A549 (cell line): ENCODE measurements at regions not wholly inside any gene's neighbourhood (a gene's known extent, or its start where the extent isn't known, plus 50 kb on each side); places are given as distances from the start of the nearest gene placed in this dataset.

ENCODE experiments used
- ATAC-seq, 2 experiments: fragments of 200-7000 bp in 1 of 2; fragments of >200 bp in 1 of 2; cut with Nextera tagmentation in 1 of 2; cut with Tn5 transposase in 1 of 2; 3 replicates each; pipeline versions ENCODE4 v1.8.0 to v1.9.1; 2018 to 2020; ENCODE audit warnings: mild to moderate bottlenecking in 1 of 2, moderate library complexity in 1 of 2
- CTCF ChIA-PET: fragments of 300-600 bp; sonication (Branson Sonifier 250); formaldehyde crosslinking; extraction: SDS; loops from one replicate; lab custom pipeline; 2021; ENCODE audit warnings: antibody characterized with exemption, inconsistent platforms; lab: Yijun Ruan, JAX
- POLR2A ChIA-PET: fragments of 350-600 bp; formaldehyde crosslinking; extraction: SDS; loops from one replicate; lab custom pipeline; 2021; ENCODE audit warnings: antibody characterized with exemption, inconsistent platforms; lab: Yijun Ruan, JAX
- DNase-seq, 2 experiments: peaks; one replicate each; pipeline versions ENCODE4 v3.0.0 to v3.0.0-alpha.2; 2011 to 2016; ENCODE audit warnings: low read depth in 1 of 2, low spot score in 1 of 2
- FAIRE-seq: peaks from 2 replicates; lab custom pipeline; 2011; peaks lifted over from hg19 to GRCh38; lab: Jason Lieb, UNC
- H3K27ac ChIP-seq, 2 experiments: fragments of >200 bp; sonication (Bioruptor Twin); formaldehyde crosslinking; 3 replicates each; pipeline ENCODE4 v1.5.1; 2016 to 2017
- H3K4me1 ChIP-seq: fragments of >200 bp; sonication (Bioruptor Twin); formaldehyde crosslinking; 3 replicates; pipeline ENCODE4 v1.6.1; 2016
- H3K4me2 ChIP-seq: fragments of >200 bp; sonication (Bioruptor Twin); formaldehyde crosslinking; 3 replicates; pipeline ENCODE4 v1.6.1; 2016
- H3K4me3 ChIP-seq: fragments of >200 bp; sonication (Bioruptor Twin); formaldehyde crosslinking; 3 replicates; pipeline ENCODE4 v1.5.1; 2016
- H3K9me3 ChIP-seq: fragments of >200 bp; sonication (Bioruptor Twin); formaldehyde crosslinking; 3 replicates; pipeline ENCODE4 v1.6.1; 2016
- BHLHE40 ChIP-seq: IDR thresholded peaks from 2 replicates; pipeline ENCODE4 v1.6.1; 2012; ENCODE audit warnings: low read depth, low read length, inconsistent platforms
- CBX8 ChIP-seq: fragments of 200-600 bp; sonication (generic); IDR thresholded peaks from 2 replicates; pipeline ENCODE4 v1.6.1; 2016
- CEBPB ChIP-seq, 2 experiments: fragments of >200 bp in 1 of 2; sonication (Bioruptor Twin) in 1 of 2; formaldehyde crosslinking in 1 of 2; IDR thresholded peaks; 2 replicates each; pipeline ENCODE4 v1.6.1; 2012 to 2016
- EHMT2 ChIP-seq: fragments of 200-600 bp; sonication (generic); IDR thresholded peaks from 2 replicates; pipeline ENCODE4 v1.6.1; 2016; ENCODE audit warnings: antibody characterized with exemption, low read depth, mild to moderate bottlenecking, moderate library complexity
- FOSB ChIP-seq: fragments of 250-450 bp; sonication (Bioruptor Pico); IDR thresholded peaks from 2 replicates; pipeline ENCODE4 v1.5.0; 2020; ENCODE audit warnings: mild to moderate bottlenecking, moderate library complexity
- FOXS1 ChIP-seq: fragments of 250-450 bp; sonication (Bioruptor Pico); IDR thresholded peaks from 2 replicates; pipeline ENCODE4 v1.5.0; 2020; ENCODE audit warnings: mild to moderate bottlenecking, moderate library complexity
- HEYL ChIP-seq: fragments of 250-450 bp; sonication (Bioruptor Pico); IDR thresholded peaks from 2 replicates; pipeline ENCODE4 v1.8.0; 2021; ENCODE audit warnings: mild to moderate bottlenecking, moderate library complexity
- HOXB13 ChIP-seq: fragments of 250-450 bp; sonication (Bioruptor Pico); IDR thresholded peaks from 2 replicates; pipeline ENCODE4 v1.5.0; 2020; ENCODE audit warnings: low read depth, mild to moderate bottlenecking, moderate library complexity
- KDM5A ChIP-seq: fragments of 200-600 bp; sonication (generic); IDR thresholded peaks from 2 replicates; pipeline ENCODE4 v1.6.1; 2016; ENCODE audit warnings: antibody characterized with exemption, mild to moderate bottlenecking
- NR3C1 ChIP-seq: fragments of >200 bp; sonication (Bioruptor Twin); formaldehyde crosslinking; IDR thresholded peaks from 3 replicates; pipeline ENCODE4 v1.6.1; 2017
- POLR2A ChIP-seq: IDR thresholded peaks from 2 replicates; pipeline ENCODE4 v1.6.1; 2012; ENCODE audit warnings: mild to moderate bottlenecking, low read length
- POLR2AphosphoS2 ChIP-seq: conservative IDR thresholded peaks from 2 replicates; pipeline ENCODE4 v1.6.1; 2012; ENCODE audit warnings: low read length, improper control_type of control experiment, inconsistent platforms
- RARB ChIP-seq: fragments of 250-450 bp; sonication (Bioruptor Pico); IDR thresholded peaks from 2 replicates; pipeline ENCODE4 v1.8.0; 2021; ENCODE audit warnings: mild to moderate bottlenecking, moderate library complexity
- RCOR1 ChIP-seq: fragments of 150-350 bp; IDR thresholded peaks from 2 replicates; pipeline ENCODE4 v1.6.1; 2014; ENCODE audit warnings: antibody characterized with exemption, low read length, low read depth
- RFX5 ChIP-seq: fragments of 450-650 bp; IDR thresholded peaks from 2 replicates; pipeline ENCODE4 v1.7.1; 2014; ENCODE audit warnings: antibody characterized with exemption, mild to moderate bottlenecking, moderate library complexity
- SMC3 ChIP-seq: fragments of >200 bp; sonication (Bioruptor Twin); formaldehyde crosslinking; IDR thresholded peaks from 3 replicates; pipeline ENCODE4 v1.6.1; 2018; ENCODE audit warnings: inconsistent platforms
- SREBF2 ChIP-seq: fragments of 450-650 bp; IDR thresholded peaks from 2 replicates; pipeline ENCODE4 v1.6.1; 2014; ENCODE audit warnings: mild to moderate bottlenecking, moderate library complexity
- TFCP2L1 ChIP-seq: fragments of 250-450 bp; sonication (Bioruptor Pico); IDR thresholded peaks from 2 replicates; pipeline ENCODE4 v1.5.0; 2021; ENCODE audit warnings: mild to moderate bottlenecking
- ZC3H11A ChIP-seq: fragments of 450-650 bp; IDR thresholded peaks from 2 replicates; pipeline ENCODE4 v1.6.1; 2014; ENCODE audit warnings: antibody characterized with exemption, mild to moderate bottlenecking
- ZSCAN20 ChIP-seq: fragments of 250-450 bp; sonication (Bioruptor Pico); IDR thresholded peaks from 2 replicates; pipeline ENCODE4 v1.8.0; 2022; ENCODE audit warnings: mild to moderate bottlenecking, moderate library complexity
- WGBS: methylation state at CpG from one replicate; pipeline ENCODE4 v1.1.6; 2017; ENCODE audit errors: missing lambda C conversion rate; 5-methylcytosine and 5-hydroxymethylcytosine counted together
- TF ChIP-seq, protein P1 (sequence below): fragments of >200 bp; sonication (Bioruptor Twin); formaldehyde crosslinking; IDR thresholded peaks from 3 replicates; pipeline ENCODE4 v1.6.1; 2016
- TF ChIP-seq, protein P2 (sequence below): fragments of 450-650 bp; IDR thresholded peaks from 2 replicates; pipeline ENCODE4 v1.6.1; 2014; ENCODE audit warnings: antibody characterized with exemption
- TF ChIP-seq, protein P3 (sequence below): IDR thresholded peaks from 2 replicates; pipeline ENCODE4 v1.6.1; 2012
- TF ChIP-seq, protein P4 (sequence below): IDR thresholded peaks from 2 replicates; pipeline ENCODE4 v1.6.1; 2012; ENCODE audit warnings: low read depth, borderline replicate concordance

DNA sequence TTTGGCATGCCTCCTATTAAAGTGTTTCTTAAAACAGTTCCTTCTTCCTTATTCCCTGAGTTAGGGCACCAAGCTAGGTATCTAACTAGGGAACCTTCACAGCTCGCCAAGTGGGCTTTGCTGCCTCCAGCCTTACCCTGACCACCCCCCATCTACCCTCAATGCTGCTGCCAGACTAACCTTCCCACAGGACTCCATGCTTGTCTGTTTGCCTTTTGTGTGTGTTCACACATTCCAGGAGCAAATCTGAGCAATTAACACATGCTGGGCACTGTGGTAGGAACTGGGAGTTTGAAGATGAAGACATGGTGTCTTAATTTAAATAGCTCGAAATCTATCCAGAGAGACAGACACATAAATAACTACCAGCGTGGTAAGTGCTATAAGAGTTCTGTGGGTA lies 185.2 kb downstream of the MZT1 start (continued):
- TF ChIP-seq, protein P1, sequence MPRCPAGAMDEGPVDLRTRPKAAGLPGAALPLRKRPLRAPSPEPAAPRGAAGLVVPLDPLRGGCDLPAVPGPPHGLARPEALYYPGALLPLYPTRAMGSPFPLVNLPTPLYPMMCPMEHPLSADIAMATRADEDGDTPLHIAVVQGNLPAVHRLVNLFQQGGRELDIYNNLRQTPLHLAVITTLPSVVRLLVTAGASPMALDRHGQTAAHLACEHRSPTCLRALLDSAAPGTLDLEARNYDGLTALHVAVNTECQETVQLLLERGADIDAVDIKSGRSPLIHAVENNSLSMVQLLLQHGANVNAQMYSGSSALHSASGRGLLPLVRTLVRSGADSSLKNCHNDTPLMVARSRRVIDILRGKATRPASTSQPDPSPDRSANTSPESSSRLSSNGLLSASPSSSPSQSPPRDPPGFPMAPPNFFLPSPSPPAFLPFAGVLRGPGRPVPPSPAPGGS: no peak
- TF ChIP-seq HOXB13 (CRISPR knock-in tag) (no peak), KDM5A (no peak), NR3C1 (no peak)

DNA sequence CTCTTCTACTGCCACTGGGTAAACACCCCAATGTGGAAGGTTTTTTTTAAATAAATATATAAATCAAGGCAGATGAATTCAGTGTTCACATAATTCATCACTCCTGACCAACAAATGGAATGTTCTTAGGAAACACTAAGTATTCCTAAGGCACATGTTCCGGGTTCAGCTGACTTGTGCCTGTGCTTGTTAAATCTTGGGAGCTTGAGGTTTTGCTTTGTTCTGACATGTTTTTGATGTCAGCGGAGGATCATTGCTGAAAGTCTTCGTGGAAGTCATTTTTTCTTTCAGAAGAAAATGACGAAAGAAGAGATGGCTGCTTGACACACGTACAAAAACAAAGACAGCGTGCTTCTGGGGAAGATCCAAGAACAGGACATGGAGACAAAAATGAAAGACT lies 185.8 kb downstream of the MZT1 start:
- no peak for ATAC-seq
- ChIA-PET CTCF (no interaction called here), POLR2A (no interaction called here)
- Histone ChIP-seq H3K4me3 (no peak overlapping the region), H3K27ac (no peak overlapping the region), H3K9me3 (no peaks in the 10 kb centered on the region), H3K4me2 (no peak overlapping the region), H3K4me1 (no peaks in the 10 kb centered on the region)
- DNase-seq: no peak
- 21% methylated on average over 6 of the region's 6 CpGs for WGBS
- TF ChIP-seq ZC3H11A (no peak), RCOR1 (no peak), RARB (no peak), ZSCAN20 (CRISPR knock-in tag) (no peak), HOXB13 (CRISPR knock-in tag) (no peak), FOSB (CRISPR knock-in tag) (no peak), HEYL (CRISPR knock-in tag) (no peak), TFCP2L1 (CRISPR knock-in tag) (no peak), POLR2AphosphoS2 (no peak), POLR2A (no peak), RFX5 (no peak)
- TF ChIP-seq, protein P2, sequence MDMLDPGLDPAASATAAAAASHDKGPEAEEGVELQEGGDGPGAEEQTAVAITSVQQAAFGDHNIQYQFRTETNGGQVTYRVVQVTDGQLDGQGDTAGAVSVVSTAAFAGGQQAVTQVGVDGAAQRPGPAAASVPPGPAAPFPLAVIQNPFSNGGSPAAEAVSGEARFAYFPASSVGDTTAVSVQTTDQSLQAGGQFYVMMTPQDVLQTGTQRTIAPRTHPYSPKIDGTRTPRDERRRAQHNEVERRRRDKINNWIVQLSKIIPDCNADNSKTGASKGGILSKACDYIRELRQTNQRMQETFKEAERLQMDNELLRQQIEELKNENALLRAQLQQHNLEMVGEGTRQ: no peak
- no peak for FAIRE-seq

DNA sequence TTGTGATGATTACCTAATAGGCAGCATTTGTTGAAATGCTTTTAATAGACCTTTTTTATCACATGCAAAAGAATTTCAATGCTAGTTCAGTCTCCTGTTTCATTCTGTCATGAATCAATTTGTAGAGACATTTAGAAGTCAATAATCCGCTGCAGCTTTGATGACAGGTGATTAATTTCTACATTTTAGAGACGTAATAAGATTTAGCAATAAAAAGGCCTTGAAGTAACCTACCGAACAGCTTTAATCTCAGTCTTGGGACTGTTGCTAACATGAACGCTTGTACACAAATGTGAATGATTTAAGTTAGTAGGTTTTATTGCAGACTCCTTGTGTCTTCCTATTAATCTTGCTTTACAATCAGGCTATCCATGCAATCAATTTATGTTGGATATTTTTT lies 186.5 kb downstream of the MZT1 start:
- POLR2A ChIA-PET: interaction anchor here (0.7 kb wide), 1 partner anchor 10 kb away, joined by 3 read pairs; no protein-coding TSS in a partner anchor
- FAIRE-seq: no peak
- H3K27ac ChIP-seq: no peak overlapping the region
- no peak overlapping the region for H3K4me2 ChIP-seq
- H3K9me3 ChIP-seq: no peaks in the 10 kb centered on the region
- no peak overlapping the region for H3K4me3 ChIP-seq
- CTCF ChIA-PET: no interaction called here
- no peak for DNase-seq
- H3K4me1 ChIP-seq: no peaks in the 10 kb centered on the region
- TF ChIP-seq, protein P3, sequence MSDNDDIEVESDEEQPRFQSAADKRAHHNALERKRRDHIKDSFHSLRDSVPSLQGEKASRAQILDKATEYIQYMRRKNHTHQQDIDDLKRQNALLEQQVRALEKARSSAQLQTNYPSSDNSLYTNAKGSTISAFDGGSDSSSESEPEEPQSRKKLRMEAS: no peak
- TF ChIP-seq FOXS1 (CRISPR knock-in tag): no peak
- no peak for TF ChIP-seq ZC3H11A
- no peak for TF ChIP-seq SMC3
- no peak for TF ChIP-seq CBX8
- TF ChIP-seq, protein P4, sequence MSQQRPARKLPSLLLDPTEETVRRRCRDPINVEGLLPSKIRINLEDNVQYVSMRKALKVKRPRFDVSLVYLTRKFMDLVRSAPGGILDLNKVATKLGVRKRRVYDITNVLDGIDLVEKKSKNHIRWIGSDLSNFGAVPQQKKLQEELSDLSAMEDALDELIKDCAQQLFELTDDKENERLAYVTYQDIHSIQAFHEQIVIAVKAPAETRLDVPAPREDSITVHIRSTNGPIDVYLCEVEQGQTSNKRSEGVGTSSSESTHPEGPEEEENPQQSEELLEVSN: no peak
- TF ChIP-seq, all 56 proteins: peak for 0
- ATAC-seq: no peak
- WGBS: 42% methylated on average over 4 of the region's 4 CpGs

DNA sequence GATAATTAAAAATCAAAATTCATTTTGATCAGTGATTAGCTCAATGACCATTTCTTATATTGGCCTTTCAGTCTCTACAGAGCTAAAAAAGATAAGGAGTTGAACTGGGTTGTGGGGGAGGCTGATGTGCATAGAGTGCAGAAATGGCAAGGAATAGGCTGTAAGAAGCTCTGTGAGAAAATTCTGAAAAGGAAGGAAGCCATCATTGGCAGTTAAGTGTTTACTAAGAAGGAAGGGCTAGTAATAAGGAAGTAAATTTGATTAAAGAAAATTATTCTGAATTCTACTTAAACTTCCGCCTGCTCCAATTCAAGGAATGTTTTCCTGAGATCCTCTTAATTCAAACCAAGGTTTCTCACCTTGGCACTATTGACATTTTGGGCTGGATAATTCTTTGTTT lies 187.5 kb downstream of the MZT1 start:
- CTCF ChIA-PET: no interaction called here
- no peaks in the 10 kb centered on the region for H3K9me3 ChIP-seq
- no peaks in the 10 kb centered on the region for H3K4me1 ChIP-seq
- ATAC-seq (no peak), DNase-seq (no peak), FAIRE-seq (no peak)
- no peak overlapping the region for H3K27ac ChIP-seq
- no peak overlapping the region for H3K4me3 ChIP-seq
- TF ChIP-seq CEBPB (IDR thresholded peaks at IDR 0.05): no peak
- TF ChIP-seq BHLHE40: no peak
- no peak for TF ChIP-seq ZSCAN20 (CRISPR knock-in tag)
- TF ChIP-seq SREBF2: no peak
- TF ChIP-seq EHMT2: no peak
- TF ChIP-seq FOSB (CRISPR knock-in tag): no peak
- no peak overlapping the region for H3K4me2 ChIP-seq
- WGBS: 93% methylated on average over 1 of the region's 1 CpG
- POLR2A ChIA-PET: no interaction called here
